ENCODE measurements at regions not wholly inside any gene's neighbourhood (a gene's known extent, or its start where the extent isn't known, plus 50 kb on each side); places are given as distances from the start of the nearest gene placed in this dataset.

DNA sequence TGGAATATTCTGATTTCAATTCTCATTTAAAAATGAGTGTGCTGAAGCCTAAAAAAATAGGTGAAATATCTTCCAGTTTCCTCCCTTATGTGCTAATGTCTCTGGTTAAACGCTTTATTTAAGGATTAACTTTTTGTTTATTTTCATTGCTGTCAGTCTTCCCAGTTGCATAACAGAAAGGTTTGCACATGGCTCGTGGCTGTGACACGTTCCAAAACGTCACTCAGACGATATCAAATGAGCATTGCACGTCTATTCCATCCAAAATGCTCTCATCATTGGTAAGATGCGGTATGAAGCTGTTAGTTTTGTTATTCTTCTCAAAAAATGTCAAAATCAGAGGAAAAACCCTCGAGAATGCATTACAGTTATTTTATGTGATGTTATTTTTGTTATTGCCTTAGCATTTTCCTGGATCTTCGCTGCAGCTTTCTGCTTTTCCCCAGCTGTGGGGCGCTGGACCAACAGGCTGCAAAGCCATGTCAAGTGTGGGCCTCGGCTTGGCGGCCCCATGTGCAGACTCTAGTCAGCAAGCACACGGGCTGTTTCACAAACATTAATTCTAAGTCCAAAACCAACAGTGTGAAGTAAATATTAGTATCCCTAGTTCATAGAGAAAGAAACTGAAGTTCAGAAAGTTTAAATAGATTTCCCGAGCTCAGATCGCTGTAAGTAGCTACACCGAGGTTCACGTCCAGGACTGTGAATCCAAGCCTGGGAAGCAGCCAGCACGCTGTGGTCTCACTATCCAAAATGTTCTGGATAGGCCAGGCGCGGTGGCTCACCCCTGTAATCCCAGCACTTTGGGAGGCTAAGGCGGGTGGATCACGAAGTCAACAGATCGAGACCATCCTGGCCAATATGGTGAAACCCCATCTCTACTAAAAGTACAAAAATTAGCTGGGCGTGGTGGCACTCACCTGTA is 793.4 kb upstream of the FRG1 start:
- TF ChIP-seq POLR2A (IDR thresholded peaks at IDR 0.05; ENCODE audit: low read depth, low read length) = no peak
- TF ChIP-seq TAF1 (IDR thresholded peaks at IDR 0.05; ENCODE audit: borderline replicate concordance, low read depth, low read length) = no peak

All from GM12892 (cell line).